Fibroblast of skin of abdomen (primary cell): ENCODE measurements at regions not wholly inside any gene's neighbourhood (a gene's known extent, or its start where the extent isn't known, plus 50 kb on each side); places are given as distances from the start of the nearest gene placed in this dataset.
"Not testable (repeated sequence)": the region's sequence is repeated elsewhere in the genome, so short reads cannot be mapped to it uniquely, and the experiment has no call there.

ENCODE experiments used
- DNase-seq: peaks from one replicate; pipeline ENCODE4 v3.0.0-alpha.2; 2013

- no peak for DNase-seq
Measured at GRCh38 chr18:54662986-54663385, 71.9 kb downstream of the DYNAP start.

GRCh38 chr18:54669701-54670100 is 78.7 kb downstream of the DYNAP start:
- DNase-seq: not testable (repeated sequence)

- peak; percentile 32 for DNase-seq
Measured at GRCh38 chr18:54671291-54671881, 80.3 kb downstream of the DYNAP start.

- no peak for DNase-seq
Measured at GRCh38 chr18:54672109-54672508, 81.1 kb downstream of the DYNAP start.

- DNase-seq: peak; percentile 13
Measured at GRCh38 chr18:54672846-54673475, 81.9 kb downstream of the DYNAP start.

GRCh38 chr18:54673936-54674335 is 82.9 kb downstream of the DYNAP start:
- DNase-seq: no peak

GRCh38 chr18:54675076-54675475 is 84.0 kb downstream of the DYNAP start:
- no peak for DNase-seq

- peak; percentile 78 for DNase-seq
Measured at GRCh38 chr18:54679318-54680149, 88.5 kb downstream of the DYNAP start.

- DNase-seq: peak; percentile 47
Measured at GRCh38 chr18:54684784-54685183, 93.7 kb downstream of the DYNAP start.

GRCh38 chr18:54689319-54689718 is 98.3 kb downstream of the DYNAP start:
- no peak for DNase-seq

GRCh38 chr18:54690198-54690597 is 99.2 kb downstream of the DYNAP start:
- peak; percentile 43 for DNase-seq

GRCh38 chr18:54692463-54692862 is 101.4 kb downstream of the DYNAP start:
- DNase-seq: no peak

GRCh38 chr18:54696616-54697293 is 105.7 kb downstream of the DYNAP start:
- no peak for DNase-seq

GRCh38 chr18:54700580-54700979 is 109.5 kb downstream of the DYNAP start:
- DNase-seq: no peak

GRCh38 chr18:54702686-54703085 is 111.6 kb downstream of the DYNAP start:
- DNase-seq: no peak

GRCh38 chr18:54710074-54710899 is 118.0 kb upstream of the RAB27B start:
- DNase-seq: no peak

GRCh38 chr18:54710900-54711281 is 117.4 kb upstream of the RAB27B start:
- no peak for DNase-seq

- peak; percentile 46 for DNase-seq
Measured at GRCh38 chr18:54712306-54712705, 116.0 kb upstream of the RAB27B start.

GRCh38 chr18:54712758-54713157 is 115.5 kb upstream of the RAB27B start:
- DNase-seq: no peak

GRCh38 chr18:54713386-54713785 is 114.9 kb upstream of the RAB27B start:
- no peak for DNase-seq

GRCh38 chr18:54714851-54715250 is 113.4 kb upstream of the RAB27B start:
- no peak for DNase-seq

GRCh38 chr18:54716586-54716985 is 111.7 kb upstream of the RAB27B start:
- DNase-seq: no peak
